NCI-H2081 treated with DMSO at 0.1 percent for 48 hours (cell line): ENCODE measurements at regions not wholly inside any gene's neighbourhood (a gene's known extent, or its start where the extent isn't known, plus 50 kb on each side); places are given as distances from the start of the nearest gene placed in this dataset.
"Not testable (repeated sequence)": the region's sequence is repeated elsewhere in the genome, so short reads cannot be mapped to it uniquely, and the experiment has no call there.

ENCODE experiments used
- DNase-seq: peaks from one replicate; lab custom pipeline; 2025; lab: John Stamatoyannopoulos, UW

DNA sequence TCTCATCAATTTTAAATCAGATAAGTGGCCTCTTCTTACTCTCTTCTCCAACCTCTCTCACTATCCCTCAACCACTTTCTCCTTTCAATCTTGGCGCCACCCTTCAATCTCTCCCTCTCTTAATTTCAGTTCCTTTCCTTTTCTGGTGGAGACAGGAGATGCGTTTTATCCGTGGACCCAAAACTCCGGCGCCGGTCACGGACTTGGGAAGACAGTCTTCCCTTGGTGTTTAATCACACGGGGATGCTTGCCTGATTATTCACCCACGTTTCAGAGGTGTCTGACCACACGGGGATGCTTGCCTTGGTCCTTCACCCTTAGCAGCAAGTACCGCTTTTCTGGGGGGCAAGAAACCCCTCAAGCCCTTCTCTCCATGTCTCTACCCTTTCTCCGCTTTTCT is 1057.6 kb upstream of the ACO1 start:
- not testable (repeated sequence) for DNase-seq

DNA sequence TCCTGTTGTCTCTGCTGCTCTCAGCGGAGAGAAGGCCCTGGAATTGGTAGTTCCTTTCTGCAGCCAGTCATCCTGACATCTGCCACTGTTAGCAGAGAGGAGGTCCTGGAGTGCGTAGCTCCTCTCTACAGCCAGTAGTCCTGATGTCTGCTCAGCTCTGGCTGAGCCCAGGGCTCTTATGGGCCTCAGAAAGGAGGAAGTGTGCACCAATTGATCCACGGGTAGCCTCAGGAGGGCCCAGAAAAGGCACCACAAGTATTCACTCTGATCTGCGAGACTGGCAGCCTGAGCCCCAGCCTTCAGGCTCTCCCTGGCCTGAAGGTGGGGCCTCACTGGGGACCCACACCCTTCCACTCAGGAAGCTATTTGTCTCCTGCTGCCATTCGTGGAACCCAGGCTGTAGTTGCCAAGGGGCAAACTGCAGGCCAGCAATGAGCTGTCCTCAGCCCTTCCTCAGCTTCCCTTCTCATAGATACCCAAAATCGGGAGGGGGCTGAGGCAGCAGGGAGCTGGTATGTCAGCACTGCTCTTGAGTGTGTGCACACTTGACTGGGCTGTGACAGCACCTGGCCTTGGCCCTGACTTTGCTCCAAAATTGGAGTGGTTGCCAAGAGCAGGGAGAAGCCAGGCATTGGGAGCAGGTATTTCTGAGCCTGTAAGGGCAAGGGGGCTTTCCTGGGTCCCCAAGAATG is 1049.5 kb upstream of the ACO1 start:
- no peak for DNase-seq

DNA sequence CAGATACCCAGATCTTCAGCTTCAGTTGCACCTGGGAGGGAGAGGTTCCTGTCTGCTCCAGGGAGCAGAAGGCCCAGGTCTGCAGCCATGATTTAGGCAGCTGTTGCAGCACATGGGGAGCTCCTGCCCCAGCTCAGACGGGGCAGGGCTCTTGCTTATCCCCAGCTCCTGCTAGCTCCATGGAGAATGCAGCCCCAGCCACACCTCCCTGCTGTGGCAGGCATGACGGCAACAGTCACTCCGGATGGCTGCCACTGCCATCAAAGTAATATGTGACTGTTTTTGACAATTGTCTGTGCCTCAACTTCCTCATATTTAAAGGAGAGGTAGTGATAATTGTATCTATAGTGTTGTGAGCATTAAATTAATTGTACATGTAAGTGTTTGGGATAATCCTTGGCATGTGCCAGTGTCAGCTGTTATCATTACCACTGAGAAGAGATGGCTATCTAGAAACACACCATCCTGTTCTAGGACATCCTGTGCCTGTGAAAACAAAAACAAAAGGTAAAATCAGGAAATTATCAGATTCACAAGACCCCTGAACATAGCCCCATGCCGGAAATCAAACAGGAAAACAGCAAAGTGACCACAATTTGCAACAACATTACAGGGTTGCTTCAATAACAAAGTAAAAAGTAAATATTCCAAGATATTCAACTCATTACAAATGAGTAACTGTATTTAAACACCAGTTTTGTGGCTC is 1048.8 kb upstream of the ACO1 start:
- DNase-seq: no peak

DNA sequence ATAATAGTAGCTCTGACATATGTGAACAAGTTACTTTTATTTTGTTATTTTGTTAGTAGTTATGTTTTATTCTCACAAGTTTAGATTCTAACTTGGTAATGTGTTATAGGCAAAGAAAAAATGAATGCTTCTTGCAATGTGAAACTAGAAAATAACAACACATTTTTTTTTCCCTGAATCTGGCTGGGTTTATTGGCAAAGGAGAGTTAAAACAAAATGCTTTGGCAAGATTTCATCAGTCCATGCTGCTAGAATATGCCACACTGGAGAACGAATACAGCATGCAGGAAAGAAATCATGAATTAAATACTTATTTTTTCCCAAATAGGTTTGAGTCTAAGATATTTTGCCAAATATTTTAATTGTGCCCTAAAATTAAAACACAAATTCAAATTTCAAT is 1048.1 kb upstream of the ACO1 start:
- no peak for DNase-seq

DNA sequence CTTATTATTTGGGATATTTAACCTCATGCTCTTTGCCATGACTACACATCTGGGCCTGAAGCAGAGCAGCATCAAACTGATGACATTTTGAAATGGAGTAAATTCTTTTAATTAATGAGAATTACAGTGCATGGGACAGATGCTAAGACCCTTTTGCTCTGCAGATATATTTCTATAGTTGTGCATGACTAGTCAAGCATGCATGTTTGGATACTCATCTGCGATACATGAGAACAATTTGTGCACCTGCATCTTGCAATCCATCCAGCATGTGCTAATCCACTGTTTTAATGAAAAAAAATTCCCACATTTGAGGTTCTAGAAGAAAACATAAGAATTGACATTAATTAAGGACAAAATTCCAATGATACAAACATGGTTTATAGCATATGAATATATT is 1047.6 kb upstream of the ACO1 start:
- DNase-seq: no peak

DNA sequence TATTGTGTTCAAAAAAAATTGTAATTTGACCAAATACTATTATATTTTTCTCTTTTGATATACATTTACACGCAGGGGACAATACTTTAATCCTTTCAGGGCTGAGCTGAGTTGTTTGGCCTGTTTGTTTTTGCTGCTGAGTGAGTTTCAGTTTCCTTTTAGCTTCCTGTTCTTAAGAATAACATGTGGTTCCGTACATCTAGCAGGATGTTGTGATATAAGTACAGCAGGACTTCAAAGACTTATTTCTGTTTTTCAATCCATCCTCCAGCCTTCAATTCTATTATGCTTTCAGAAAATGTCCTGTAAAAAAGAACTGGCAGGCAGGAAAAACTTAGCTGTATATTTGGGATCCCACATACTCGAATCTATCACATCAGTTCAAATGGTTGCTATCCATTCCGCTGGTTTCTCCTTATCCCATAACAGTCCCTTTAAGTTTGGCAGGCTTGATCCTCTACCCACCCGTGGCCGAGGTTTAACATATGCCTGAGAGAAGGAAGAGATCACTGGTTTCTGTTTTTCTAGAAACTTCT is 1037.3 kb upstream of the ACO1 start:
- no peak for DNase-seq

DNA sequence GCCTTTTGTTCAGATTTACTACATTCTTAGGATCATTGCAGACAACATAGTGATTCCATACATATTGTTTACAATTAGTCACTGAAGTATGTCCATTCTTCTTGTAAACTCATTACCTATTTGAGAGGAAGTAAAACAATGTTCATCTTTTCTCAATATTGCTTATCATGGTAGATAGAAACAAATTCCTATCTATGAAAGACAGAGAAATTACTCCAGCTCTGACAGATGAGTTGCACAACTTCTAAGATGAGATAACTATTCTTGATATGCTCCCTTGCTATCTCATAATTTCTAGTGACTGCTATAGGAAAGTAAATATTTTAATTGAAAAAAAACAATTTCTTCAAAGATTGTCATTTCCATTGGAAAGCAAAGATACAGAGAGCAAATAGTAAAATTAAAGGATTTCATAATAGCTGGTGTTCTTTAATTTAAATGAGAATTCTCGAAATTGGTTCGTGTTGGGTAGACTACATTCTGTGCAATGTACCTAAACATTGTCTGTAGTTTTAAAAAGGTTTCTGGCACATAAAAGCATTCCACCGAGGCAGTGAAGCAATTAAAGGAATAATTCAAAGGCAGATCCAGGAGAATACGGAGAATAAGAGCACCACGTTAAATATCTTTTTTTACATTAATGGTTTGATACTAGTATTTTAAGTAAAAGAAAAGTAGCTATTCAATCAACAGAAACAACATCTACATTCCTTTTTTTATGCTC is 1029.1 kb upstream of the ACO1 start:
- no peak for DNase-seq

DNA sequence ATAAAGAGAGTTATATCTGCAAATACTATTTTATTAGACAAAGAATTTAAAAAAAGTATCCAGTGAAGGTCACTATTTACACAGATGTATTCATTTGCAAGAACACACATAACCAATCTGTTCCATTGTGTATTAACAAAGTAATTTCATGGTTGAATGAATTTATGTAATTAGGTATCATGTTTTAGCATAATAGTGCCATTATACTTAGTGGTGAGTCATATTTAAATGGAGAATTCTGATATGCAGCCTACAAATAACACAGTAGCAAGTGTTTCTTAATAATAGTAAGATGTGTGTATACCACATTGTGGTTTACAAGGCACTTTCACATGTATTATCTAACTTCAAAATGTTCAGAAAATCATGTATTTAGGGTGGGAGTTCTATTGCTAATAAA is 1028.5 kb upstream of the ACO1 start:
- DNase-seq: peak; percentile 74

DNA sequence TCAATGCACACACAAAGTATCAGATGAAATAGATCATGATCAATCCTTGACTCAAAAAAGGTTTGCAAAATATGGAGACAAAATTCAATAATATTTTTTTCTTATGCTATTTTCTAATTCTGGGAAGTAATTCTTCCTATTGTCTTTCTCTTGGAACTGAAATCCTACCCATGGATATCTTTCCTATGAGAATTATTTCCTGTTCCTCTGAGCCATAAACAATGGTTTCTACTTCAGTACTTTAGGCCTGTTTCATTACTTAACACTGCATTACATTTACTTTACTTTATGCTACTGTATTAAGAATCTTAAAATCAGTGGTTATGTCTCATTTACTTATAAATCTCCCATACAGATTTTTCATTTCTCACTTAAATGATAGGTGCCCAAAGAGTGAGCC is 1025.4 kb upstream of the ACO1 start:
- no peak for DNase-seq

DNA sequence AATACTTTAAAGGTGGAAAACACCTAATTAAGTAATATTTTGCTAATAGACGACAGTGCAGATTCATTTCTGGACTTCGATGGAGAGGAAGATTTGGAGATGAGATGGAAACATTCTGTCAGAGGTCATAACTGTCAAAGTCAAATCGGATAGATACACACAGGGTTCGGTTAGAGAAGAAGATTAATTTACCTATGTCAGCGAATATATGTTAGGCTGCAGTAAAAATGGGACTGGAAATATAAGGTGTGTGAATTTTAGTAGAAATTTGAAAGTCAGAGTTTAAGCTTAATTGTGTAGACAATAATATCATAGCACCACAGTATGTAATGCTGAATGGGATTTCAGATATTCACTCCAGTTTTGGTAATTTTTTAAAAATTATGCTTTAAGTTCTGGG is 1020.3 kb upstream of the ACO1 start:
- no peak for DNase-seq

DNA sequence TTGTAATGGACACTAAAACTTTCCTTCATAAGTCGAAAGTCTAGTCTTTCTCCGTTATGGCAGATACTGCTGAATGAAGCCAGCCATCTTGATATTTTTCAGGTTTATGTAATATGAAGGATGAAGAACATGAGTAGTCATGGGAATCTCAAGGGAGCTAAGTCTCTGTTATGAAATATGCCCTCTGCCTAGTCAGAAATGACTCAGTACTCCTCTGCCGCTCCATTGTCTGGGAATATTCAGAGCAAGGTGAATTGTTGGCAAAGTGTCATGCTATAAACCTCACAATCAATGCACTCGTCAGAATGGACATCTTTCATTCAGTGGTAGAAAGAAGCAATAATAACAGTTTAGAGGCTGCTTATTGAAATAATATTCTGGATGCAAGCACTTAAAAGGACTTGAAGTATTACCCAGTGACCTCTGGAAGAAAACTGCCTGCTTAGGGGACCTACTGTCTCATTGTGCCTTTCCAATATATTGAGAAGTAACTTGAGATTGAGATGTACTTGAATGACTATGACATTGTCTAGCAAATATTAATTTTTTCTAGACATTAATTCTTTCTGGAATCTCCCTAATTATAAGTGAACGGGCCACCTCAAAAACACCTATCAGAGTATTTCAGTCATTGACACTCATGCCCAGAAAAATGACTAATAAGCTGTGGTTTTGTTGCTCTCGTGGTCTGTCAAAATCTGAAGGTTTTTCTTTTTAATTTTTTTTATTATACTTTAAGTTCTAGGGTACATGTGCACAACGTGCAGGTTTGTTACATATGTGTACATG is 1011.5 kb upstream of the ACO1 start:
- no peak for DNase-seq

DNA sequence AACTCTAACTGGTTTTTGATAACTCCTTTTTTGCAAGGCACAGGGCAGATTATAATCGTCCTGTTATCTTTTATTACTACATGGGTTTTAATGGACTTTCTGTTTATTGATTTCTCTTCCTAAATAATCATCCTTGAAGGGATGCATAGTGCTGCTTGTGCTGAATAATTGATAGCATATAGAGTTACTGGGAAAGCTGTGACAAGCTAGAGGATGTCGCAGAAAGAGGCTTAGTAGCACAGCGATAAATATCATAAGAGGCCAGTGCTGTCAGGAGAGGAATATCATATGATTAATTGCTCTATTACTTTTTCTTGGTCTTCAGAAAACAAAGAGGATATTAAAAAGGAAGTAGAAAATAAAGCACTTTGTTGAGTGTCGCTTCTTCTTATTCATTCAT is 1007.1 kb upstream of the ACO1 start:
- DNase-seq: no peak

DNA sequence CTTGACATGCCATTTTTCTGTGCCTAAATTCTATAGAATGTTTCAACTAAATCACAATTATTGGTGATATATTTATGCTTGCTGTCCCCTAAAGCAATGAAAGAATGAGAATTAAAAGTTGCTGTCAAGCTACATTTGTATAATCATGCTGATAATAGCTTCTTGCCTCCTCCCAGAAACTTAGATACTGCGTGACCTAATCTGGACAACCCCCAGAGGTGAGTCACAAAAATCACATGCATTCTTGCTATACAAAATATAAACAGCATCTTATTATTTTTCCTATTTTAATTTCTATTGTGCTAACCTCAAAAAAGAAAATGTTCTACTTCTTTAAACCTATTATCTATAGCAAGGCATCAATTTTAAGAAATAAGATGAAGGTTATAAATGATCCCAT is 995.8 kb upstream of the ACO1 start:
- DNase-seq: no peak

DNA sequence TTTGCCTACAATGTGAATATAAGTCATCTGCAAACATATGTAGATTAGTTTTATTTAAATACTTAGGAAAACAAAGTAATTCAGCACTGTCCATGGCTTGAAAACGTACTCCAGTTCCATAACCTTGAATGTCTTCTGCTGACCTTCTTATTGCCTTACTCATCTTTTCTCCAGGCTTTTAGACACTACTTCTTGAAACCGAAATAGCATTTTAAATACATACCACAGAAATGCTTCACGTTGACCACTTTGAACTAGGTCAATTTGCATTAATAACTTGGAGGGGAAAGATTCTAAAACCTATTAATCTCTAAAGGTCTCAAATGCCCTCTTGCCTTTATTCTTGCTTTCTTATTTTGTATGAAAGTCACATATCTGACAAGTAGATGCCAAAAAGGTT is 995.4 kb upstream of the ACO1 start:
- no peak for DNase-seq

DNA sequence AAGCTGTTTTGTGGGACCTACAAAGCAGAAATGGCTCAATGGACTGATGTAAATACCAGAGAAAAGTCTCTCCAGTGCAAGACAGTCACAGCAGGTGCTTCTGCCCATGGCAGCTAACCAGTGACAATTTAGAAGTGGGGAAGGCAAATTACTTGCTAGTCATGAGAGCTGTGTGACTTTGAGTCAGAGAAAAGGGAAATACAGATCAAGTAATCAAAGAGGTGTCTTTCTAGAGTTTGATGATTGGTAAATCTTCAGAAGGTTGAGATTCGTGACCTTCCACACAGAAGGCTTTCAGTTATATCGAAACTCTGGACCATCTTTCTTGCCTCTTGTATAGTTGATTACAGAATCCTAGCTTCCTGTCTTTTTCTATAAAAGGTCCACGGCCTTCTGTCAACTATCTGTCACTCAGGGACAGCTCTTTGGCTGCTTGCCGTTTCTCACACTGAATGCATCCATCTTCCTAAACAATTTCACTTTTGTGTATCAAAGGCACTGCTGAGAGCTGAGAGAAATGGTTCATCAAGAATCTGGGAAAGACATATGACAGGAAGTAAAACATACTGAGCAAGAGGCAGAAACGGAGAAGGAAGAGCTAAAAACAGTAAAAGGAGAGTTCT is 993.9 kb upstream of the ACO1 start:
- no peak for DNase-seq

DNA sequence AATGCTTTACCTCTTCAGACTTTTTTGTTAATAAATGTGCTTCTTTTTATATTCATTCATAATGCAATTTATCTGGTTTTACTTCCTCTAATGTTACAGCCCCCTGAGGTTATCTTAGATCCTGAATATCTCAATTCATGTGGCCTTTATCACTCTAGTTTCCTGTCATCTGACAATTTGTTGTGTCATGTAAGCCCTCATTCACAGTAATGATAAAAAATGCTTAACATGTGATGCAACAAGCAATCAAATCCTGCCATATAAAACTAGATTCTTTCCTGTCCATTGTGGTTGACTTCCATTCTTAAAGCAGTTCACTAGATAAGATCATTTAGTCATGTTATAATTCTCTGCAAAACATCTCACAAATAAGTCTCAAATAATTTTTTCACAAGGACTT is 991.2 kb upstream of the ACO1 start:
- DNase-seq: no peak

DNA sequence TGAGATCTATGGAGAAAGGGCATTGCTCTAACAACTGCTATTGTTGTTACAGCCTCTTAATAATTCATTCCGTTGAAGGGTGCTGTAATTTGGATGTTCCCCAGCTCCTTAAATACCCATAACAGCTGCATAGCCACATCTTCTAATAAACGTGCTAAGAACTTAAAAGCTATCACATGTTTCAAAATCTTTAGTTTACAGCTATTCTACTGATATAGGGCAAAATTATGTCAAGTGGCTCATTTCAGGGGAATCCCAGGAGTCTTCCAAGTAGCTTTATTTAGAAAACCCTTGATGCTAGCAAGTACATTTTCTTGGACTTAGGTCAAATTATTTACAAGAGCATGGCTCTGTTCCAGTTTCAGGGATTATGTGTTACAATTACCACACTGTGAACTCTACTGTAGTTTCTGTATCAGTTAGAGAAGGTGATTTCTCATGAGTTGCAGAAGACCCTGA is 990.4 kb upstream of the ACO1 start:
- DNase-seq: no peak

DNA sequence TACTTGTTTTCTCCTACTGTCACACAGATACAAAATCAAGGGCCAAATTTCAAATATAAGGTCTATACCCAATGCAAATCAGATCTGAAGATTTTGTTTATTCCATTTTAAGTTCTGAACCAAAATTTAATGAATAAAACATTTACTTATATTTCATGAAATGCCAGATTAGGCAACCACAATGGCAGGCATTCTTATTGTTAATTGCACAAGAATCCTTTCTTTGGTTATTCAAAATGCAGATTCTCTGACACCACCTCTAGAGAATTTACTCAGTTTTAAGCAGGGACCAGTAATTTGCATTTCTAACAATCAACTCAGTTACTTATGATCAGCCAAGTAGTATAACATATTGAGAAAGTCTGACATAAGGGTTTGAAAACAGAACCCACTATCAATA is 972.4 kb upstream of the ACO1 start:
- no peak for DNase-seq

DNA sequence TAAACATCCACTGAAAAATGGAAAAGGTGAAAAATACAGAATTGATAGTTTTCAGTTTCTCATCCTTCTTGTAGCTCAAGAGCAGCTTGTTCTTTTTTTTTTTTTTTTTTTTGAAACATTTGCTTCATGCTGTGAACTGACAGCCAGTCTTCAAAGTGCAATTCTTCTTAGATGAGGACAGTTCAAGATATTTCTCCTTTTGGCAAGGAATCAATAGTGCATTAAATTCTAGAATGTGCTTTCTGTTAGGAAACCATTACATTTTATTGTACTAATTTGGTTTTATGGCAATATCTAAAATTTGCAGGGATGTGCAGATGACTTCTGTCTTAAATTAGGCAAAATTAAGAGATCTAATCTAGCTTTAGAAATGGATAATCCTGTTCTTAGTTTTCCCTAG is 969.3 kb upstream of the ACO1 start:
- DNase-seq: no peak

DNA sequence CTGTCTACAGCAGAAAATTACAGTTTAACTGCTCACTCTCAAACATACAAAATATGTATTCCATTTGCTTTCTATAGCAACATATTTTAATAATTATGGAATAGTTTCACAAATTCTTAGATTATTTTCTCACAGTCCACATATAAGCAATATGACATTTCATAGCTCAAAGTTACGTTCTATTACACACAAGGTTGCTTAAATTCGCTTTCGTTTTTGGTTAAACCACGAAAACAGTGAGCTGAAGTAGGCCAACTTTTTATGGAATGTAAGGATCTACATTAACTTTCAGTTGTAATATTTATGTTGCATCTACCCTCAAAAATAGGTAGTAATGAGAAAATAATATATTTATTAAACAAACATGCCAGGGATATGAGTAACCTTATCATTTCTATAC is 966.0 kb upstream of the ACO1 start:
- no peak for DNase-seq

DNA sequence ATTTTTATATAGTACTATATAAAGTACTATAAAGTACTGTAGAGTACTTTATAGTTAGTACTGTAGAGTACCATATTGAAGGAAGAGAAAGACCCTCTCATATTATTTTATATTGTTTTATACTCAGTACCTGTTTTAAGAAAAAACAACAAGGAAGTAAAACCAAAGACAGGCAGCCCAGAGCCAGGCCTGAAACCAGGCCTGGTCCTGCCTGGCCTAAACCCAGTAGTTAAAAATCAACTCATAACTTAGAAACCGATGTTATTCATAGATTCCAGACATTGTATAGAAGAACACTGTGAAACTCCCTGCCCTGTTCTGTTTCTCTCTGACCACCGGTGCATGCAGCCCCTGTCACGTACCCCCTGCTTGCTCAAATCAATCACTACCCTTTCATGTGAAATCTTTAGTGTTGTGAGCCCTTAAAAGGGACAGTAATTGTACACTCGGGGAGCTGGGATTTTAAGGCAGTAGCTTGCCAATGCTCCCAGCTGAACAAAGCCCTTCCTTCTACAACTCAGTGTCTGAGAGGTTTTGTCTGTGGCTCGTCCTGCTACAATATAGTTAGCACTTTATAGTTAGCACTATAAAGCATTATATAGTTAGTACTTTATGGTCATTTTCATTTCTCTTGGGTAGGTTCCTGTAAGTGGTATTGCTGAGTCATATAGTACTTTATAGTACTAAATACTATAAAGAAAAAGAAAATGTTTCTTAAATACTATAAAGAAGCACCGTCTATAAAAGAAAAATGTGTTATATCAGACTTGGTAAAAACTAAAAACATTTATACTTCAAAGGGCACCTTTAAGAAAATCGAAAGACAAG is 940.6 kb upstream of the ACO1 start:
- not testable (repeated sequence) for DNase-seq
